ENCODE measurements at regions not wholly inside any gene's neighbourhood (a gene's known extent, or its start where the extent isn't known, plus 50 kb on each side); places are given as distances from the start of the nearest gene placed in this dataset.

GRCh38 chr9:29750062-29750461 is 2176.8 kb upstream of the C9orf72 start:
- no peak for TF ChIP-seq CTCF (IDR thresholded peaks at IDR 0.05)

- no peak for TF ChIP-seq CTCF (IDR thresholded peaks at IDR 0.05)
Observed at GRCh38 chr9:29751226-29751625, 2177.9 kb upstream of the C9orf72 start.

- no peak for TF ChIP-seq CTCF (IDR thresholded peaks at IDR 0.05)
Observed at GRCh38 chr9:29753638-29754037, 2180.4 kb upstream of the C9orf72 start.

GRCh38 chr9:29769019-29769418 is 2195.7 kb upstream of the C9orf72 start:
- no peak for TF ChIP-seq CTCF (IDR thresholded peaks at IDR 0.05)

GRCh38 chr9:29773676-29774075 is 2200.4 kb upstream of the C9orf72 start:
- TF ChIP-seq CTCF (IDR thresholded peaks at IDR 0.05) = no peak

- TF ChIP-seq CTCF (IDR thresholded peaks at IDR 0.05) = no peak
Observed at GRCh38 chr9:29775491-29775890, 2202.2 kb upstream of the C9orf72 start.

GRCh38 chr9:29778281-29778849 is 2205.1 kb upstream of the C9orf72 start:
- TF ChIP-seq CTCF (IDR thresholded peaks at IDR 0.05) = no peak

- TF ChIP-seq CTCF (IDR thresholded peaks at IDR 0.05) = no peak
Observed at GRCh38 chr9:29793970-29794369, 2220.7 kb upstream of the C9orf72 start.
